HEK293T (cell line): ENCODE measurements at regions not wholly inside any gene's neighbourhood (a gene's known extent, or its start where the extent isn't known, plus 50 kb on each side); places are given as distances from the start of the nearest gene placed in this dataset.

Experiments used
- CTCF ChIA-PET: fragments of 350-600 bp; formaldehyde crosslinking; extraction: SDS; loops from one replicate; lab custom pipeline; 2021; ENCODE audit warnings: antibody characterized with exemption, inconsistent platforms; lab: Yijun Ruan, JAX
- POLR2A ChIA-PET: fragments of 350-600 bp; formaldehyde crosslinking; extraction: SDS; loops from one replicate; lab custom pipeline; 2020; ENCODE audit warnings: antibody characterized with exemption, inconsistent platforms; lab: Yijun Ruan, JAX
- DNase-seq: peaks from one replicate; pipeline ENCODE4 v3.0.0; 2012; ENCODE audit warnings: mixed read lengths; ENCODE audit errors: extremely low spot score
- ARNT ChIP-seq: fragments of 450-650 bp; IDR thresholded peaks from 2 replicates; pipeline ENCODE4 v1.6.1; 2017; ENCODE audit warnings: mild to moderate bottlenecking
- BHLHE40 ChIP-seq: fragments of 450-650 bp; IDR thresholded peaks from 2 replicates; pipeline ENCODE4 v1.6.1; 2016; ENCODE audit warnings: mild to moderate bottlenecking, moderate library complexity, borderline replicate concordance
- CTBP1 ChIP-seq: fragments of 450-650 bp; IDR thresholded peaks from 2 replicates; pipeline ENCODE4 v1.6.1; 2016; ENCODE audit warnings: borderline replicate concordance
- ELF4 ChIP-seq: fragments of 450-650 bp; IDR thresholded peaks from 2 replicates; pipeline ENCODE4 v1.6.1; 2017; ENCODE audit warnings: antibody characterized with exemption
- FOXA1 ChIP-seq: fragments of 450-650 bp; IDR thresholded peaks from 2 replicates; pipeline ENCODE4 v1.6.1; 2016; ENCODE audit warnings: mild to moderate bottlenecking
- FOXK2 ChIP-seq: fragments of 450-650 bp; IDR thresholded peaks from 2 replicates; pipeline ENCODE4 v1.6.1; 2016; ENCODE audit warnings: mild to moderate bottlenecking
- FOXM1 ChIP-seq: fragments of 450-650 bp; IDR thresholded peaks from 2 replicates; pipeline ENCODE4 v1.6.1; 2017; ENCODE audit warnings: mild to moderate bottlenecking, borderline replicate concordance
- HDGF ChIP-seq: fragments of 450-650 bp; IDR thresholded peaks from 2 replicates; pipeline ENCODE4 v1.6.1; 2017; ENCODE audit warnings: antibody characterized with exemption, borderline replicate concordance
- L3MBTL2 ChIP-seq: fragments of 450-650 bp; conservative IDR thresholded peaks from 2 replicates; pipeline ENCODE4 v1.6.1; 2016; ENCODE audit warnings: mild to moderate bottlenecking
- LEF1 ChIP-seq: fragments of 450-650 bp; IDR thresholded peaks from 2 replicates; pipeline ENCODE4 v1.6.1; 2017; ENCODE audit warnings: mild to moderate bottlenecking, borderline replicate concordance
- NFRKB ChIP-seq: fragments of 450-650 bp; IDR thresholded peaks from 2 replicates; pipeline ENCODE4 v1.6.1; 2016; ENCODE audit warnings: mild to moderate bottlenecking, moderate library complexity
- PKNOX1 ChIP-seq: fragments of 450-650 bp; IDR thresholded peaks from 2 replicates; pipeline ENCODE4 v1.6.1; 2016
- SP1 ChIP-seq: fragments of 450-650 bp; IDR thresholded peaks from 2 replicates; pipeline ENCODE4 v1.6.1; 2017
- SUZ12 ChIP-seq: fragments of 450-650 bp; IDR thresholded peaks from 2 replicates; pipeline ENCODE4 v1.6.1; 2016; ENCODE audit warnings: mild to moderate bottlenecking
- TARDBP ChIP-seq: fragments of 450-650 bp; IDR thresholded peaks from 2 replicates; pipeline ENCODE4 v1.6.1; 2016
- ZNF384 ChIP-seq: fragments of 450-650 bp; IDR thresholded peaks from 2 replicates; pipeline ENCODE4 v1.6.1; 2016

GRCh38 chr2:83291083-83291482 is 1168.0 kb downstream of the SUCLG1 start:
- TF ChIP-seq BHLHE40 (no peak), CTBP1 (no peak), PKNOX1 (no peak), FOXK2 (no peak), ELF4 (no peak), SUZ12 (no peak), ARNT (no peak), FOXA1 (no peak), L3MBTL2 (no peak), TARDBP (no peak), LEF1 (no peak), SP1 (no peak), HDGF (no peak), NFRKB (no peak)
- CTCF ChIA-PET: no interaction called here
- POLR2A ChIA-PET: no interaction called here
- DNase-seq: no peak

GRCh38 chr2:83282841-83283240 is 1176.2 kb downstream of the SUCLG1 start:
- POLR2A ChIA-PET: no interaction called here
- TF ChIP-seq ARNT: no peak
- TF ChIP-seq HDGF: no peak
- no peak for TF ChIP-seq NFRKB
- TF ChIP-seq PKNOX1: no peak
- no peak for TF ChIP-seq FOXK2
- TF ChIP-seq ELF4: no peak
- no peak for TF ChIP-seq BHLHE40
- TF ChIP-seq ZNF384: no peak
- CTCF ChIA-PET: no interaction called here
- DNase-seq: no peak

- ChIA-PET CTCF (no interaction called here), POLR2A (no interaction called here)
- DNase-seq: no peak
- TF ChIP-seq ARNT: no peak
Measured at GRCh38 chr2:83282043-83282795, 1176.9 kb downstream of the SUCLG1 start.

- CTCF ChIA-PET: no interaction called here
- POLR2A ChIA-PET: no interaction called here
- TF ChIP-seq L3MBTL2 (no peak), ZNF384 (no peak), NFRKB (no peak), CTBP1 (no peak), FOXK2 (no peak), HDGF (no peak), BHLHE40 (no peak), FOXA1 (no peak), PKNOX1 (no peak), TARDBP (no peak), LEF1 (no peak)
- DNase-seq: no peak
Measured at GRCh38 chr2:83280391-83280790, 1178.7 kb downstream of the SUCLG1 start.

- no peak for TF ChIP-seq FOXK2
- no peak for TF ChIP-seq L3MBTL2
- no peak for TF ChIP-seq FOXA1
- TF ChIP-seq NFRKB: no peak
- no peak for TF ChIP-seq ARNT
- no peak for TF ChIP-seq HDGF
- TF ChIP-seq SP1: no peak
- no peak for TF ChIP-seq ZNF384
- TF ChIP-seq SUZ12: no peak
- TF ChIP-seq LEF1: no peak
- TF ChIP-seq ELF4: no peak
- TF ChIP-seq PKNOX1: no peak
- TF ChIP-seq BHLHE40: no peak
- no peak for TF ChIP-seq TARDBP
- ChIA-PET POLR2A (no interaction called here), CTCF (no interaction called here)
Measured at GRCh38 chr2:83273322-83273721, 1185.8 kb downstream of the SUCLG1 start.

GRCh38 chr2:83261591-83262136 is 1197.4 kb downstream of the SUCLG1 start:
- ChIA-PET POLR2A (no interaction called here), CTCF (no interaction called here)

More at GRCh38 chr2:83273322-83273721, 1185.8 kb downstream of the SUCLG1 start:
- DNase-seq: no peak

More at GRCh38 chr2:83261591-83262136, 1197.4 kb downstream of the SUCLG1 start:
- DNase-seq: no peak
- TF ChIP-seq CTBP1 (no peak), ARNT (no peak), FOXM1 (no peak), FOXK2 (no peak), TARDBP (no peak), SUZ12 (no peak), PKNOX1 (no peak), ZNF384 (no peak), LEF1 (no peak), FOXA1 (no peak), BHLHE40 (no peak), HDGF (no peak), ELF4 (no peak), SP1 (no peak)
